ENCODE measurements at regions not wholly inside any gene's neighbourhood (a gene's known extent, or its start where the extent isn't known, plus 50 kb on each side); places are given as distances from the start of the nearest gene placed in this dataset.

DNA sequence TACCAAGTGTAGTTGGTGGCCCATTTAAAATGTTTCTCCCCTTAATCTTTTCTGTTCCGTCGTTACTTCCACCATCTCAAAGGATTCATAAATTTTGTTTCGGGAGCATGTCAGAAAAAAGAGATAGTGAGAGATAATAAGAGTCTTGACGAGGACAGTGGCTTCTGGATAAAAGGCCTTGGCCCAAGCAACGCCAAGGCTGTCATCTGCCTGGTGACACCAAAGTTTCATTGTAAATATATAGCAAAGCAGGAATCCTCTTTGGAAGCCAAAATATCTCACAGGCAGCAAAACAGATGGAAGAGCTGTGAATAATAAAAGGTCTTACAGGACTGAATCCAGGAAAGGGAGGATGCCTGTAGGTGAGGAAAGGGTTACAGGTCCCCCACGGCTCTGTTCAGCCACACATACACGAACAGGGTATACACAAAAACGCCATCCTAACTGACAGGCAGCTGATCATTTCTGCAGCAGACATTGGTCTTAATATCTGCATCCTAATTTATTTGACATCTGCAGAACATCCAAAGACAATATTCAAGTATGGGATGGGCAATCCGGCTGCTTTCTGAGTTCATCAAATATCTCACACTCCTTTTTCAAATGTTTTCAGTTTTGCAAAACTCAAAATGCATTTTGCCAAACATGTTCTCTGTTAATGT, 382.8 kb downstream of the OSR1 start:
- TF ChIP-seq POLR2A (IDR thresholded peaks at IDR 0.05) (no peak), CTCF (IDR thresholded peaks at IDR 0.05) (no peak), EP300 (IDR thresholded peaks at IDR 0.05) (no peak)

Data from gastroesophageal sphincter (tissue), 3 donors.